H9 (cell line): ENCODE measurements at regions not wholly inside any gene's neighbourhood (a gene's known extent, or its start where the extent isn't known, plus 50 kb on each side); places are given as distances from the start of the nearest gene placed in this dataset.

Experiments
- DNase-seq: peaks from one replicate; pipeline ENCODE4 v3.0.0-alpha.2; 2017
- H2AFZ ChIP-seq: one replicate; pipeline ENCODE4 v1.6.1; 2013; ENCODE audit warnings: mild to moderate bottlenecking, low read length, control low read depth, moderate library complexity
- H2AK5ac ChIP-seq: 2 replicates; pipeline ENCODE4 v1.6.1; 2013; ENCODE audit warnings: low read length, control low read depth, mixed read lengths; ENCODE audit not compliant: insufficient read length
- H2BK120ac ChIP-seq: one replicate; pipeline ENCODE4 v1.6.1; 2013; ENCODE audit warnings: low read depth, mild to moderate bottlenecking, low read length, control low read depth, inconsistent platforms; ENCODE audit not compliant: poor library complexity, severe bottlenecking
- H2BK12ac ChIP-seq: 2 replicates; pipeline ENCODE4 v1.6.1; 2013; ENCODE audit warnings: low read length, control low read depth, mixed read lengths, low read depth; ENCODE audit not compliant: insufficient read length
- H2BK15ac ChIP-seq: 2 replicates; pipeline ENCODE4 v1.6.1; 2013; ENCODE audit warnings: low read depth, low read length, control low read depth
- H2BK20ac ChIP-seq: one replicate; pipeline ENCODE4 v1.6.1; 2013; ENCODE audit warnings: low read depth, mild to moderate bottlenecking, low read length, control low read depth, inconsistent platforms; ENCODE audit not compliant: poor library complexity, severe bottlenecking
- H2BK5ac ChIP-seq: 2 replicates; pipeline ENCODE4 v1.6.1; 2013; ENCODE audit warnings: low read length, control low read depth, mixed read lengths; ENCODE audit not compliant: insufficient read length
- H3K14ac ChIP-seq: 2 replicates; pipeline ENCODE4 v1.6.1; 2013; ENCODE audit warnings: low read length, control low read depth; ENCODE audit not compliant: insufficient read depth
- H3K18ac ChIP-seq: 2 replicates; pipeline ENCODE4 v1.6.1; 2013; ENCODE audit warnings: low read depth, mild to moderate bottlenecking, mixed read lengths, low read length, control low read depth; ENCODE audit not compliant: insufficient read length
- H3K23ac ChIP-seq: 2 replicates; pipeline ENCODE4 v1.6.1; 2013; ENCODE audit warnings: low read length, control low read depth, mixed read lengths, low read depth; ENCODE audit not compliant: insufficient read length
- H3K23me2 ChIP-seq: 2 replicates; pipeline ENCODE4 v1.6.1; 2013; ENCODE audit warnings: low read depth, mild to moderate bottlenecking, mixed read lengths, low read length, control low read depth; ENCODE audit not compliant: insufficient read length, poor library complexity, severe bottlenecking
- H3K27ac ChIP-seq: 2 replicates; pipeline ENCODE4 v1.5.1; 2013; ENCODE audit warnings: low read length, control low read depth, mixed read lengths, low read depth; ENCODE audit not compliant: insufficient read length
- H3K27me3 ChIP-seq: 2 replicates; pipeline ENCODE4 v1.6.1; 2013; ENCODE audit warnings: low read length, control low read depth, inconsistent platforms; ENCODE audit not compliant: insufficient read depth
- H3K4ac ChIP-seq: 2 replicates; pipeline ENCODE4 v1.6.1; 2013; ENCODE audit warnings: low read depth, mild to moderate bottlenecking, control low read depth, inconsistent platforms, low read length, moderate library complexity
- H3K4me1 ChIP-seq: 2 replicates; pipeline ENCODE4 v1.6.1; 2013; ENCODE audit warnings: low read length, control low read depth, inconsistent platforms; ENCODE audit not compliant: insufficient read depth
- H3K4me2 ChIP-seq: 2 replicates; pipeline ENCODE4 v1.6.1; 2013; ENCODE audit warnings: low read length, control low read depth, mixed read lengths; ENCODE audit not compliant: insufficient read length, insufficient read depth
- H3K56ac ChIP-seq: 2 replicates; pipeline ENCODE4 v1.6.1; 2013; ENCODE audit warnings: low read depth, mild to moderate bottlenecking, mixed read lengths, low read length, control low read depth; ENCODE audit not compliant: insufficient read length
- H3K79me1 ChIP-seq: 2 replicates; pipeline ENCODE4 v1.6.1; 2013; ENCODE audit warnings: low read depth, mild to moderate bottlenecking, moderate library complexity, low read length, control low read depth, inconsistent platforms; ENCODE audit not compliant: insufficient read depth, poor library complexity, severe bottlenecking
- H3K79me2 ChIP-seq: 2 replicates; pipeline ENCODE4 v1.6.1; 2013; ENCODE audit warnings: low read length, control low read depth, inconsistent platforms; ENCODE audit not compliant: insufficient read depth
- H3K9ac ChIP-seq: 2 replicates; pipeline ENCODE4 v1.6.1; 2013; ENCODE audit warnings: low read length, control low read depth, mixed read lengths; ENCODE audit not compliant: insufficient read length; ENCODE audit errors: extremely low read depth
- H3K9me3 ChIP-seq: one replicate; pipeline ENCODE4 v1.6.1; 2013; ENCODE audit warnings: low read depth, low read length, inconsistent platforms; ENCODE audit not compliant: control insufficient read depth
- H3T11ph ChIP-seq: one replicate; pipeline ENCODE4 v1.6.1; 2013; ENCODE audit warnings: mild to moderate bottlenecking, low read length, control low read depth, inconsistent platforms
- H4K20me1 ChIP-seq: one replicate; pipeline ENCODE4 v1.6.1; 2013; ENCODE audit not compliant: control insufficient read depth, insufficient read length, insufficient read depth
- H4K5ac ChIP-seq: 2 replicates; pipeline ENCODE4 v1.6.1; 2013; ENCODE audit warnings: low read depth, mild to moderate bottlenecking, mixed read lengths, low read length, control low read depth; ENCODE audit not compliant: insufficient read length
- H4K8ac ChIP-seq: replicated peaks from 2 replicates; pipeline ENCODE4 v1.6.1; 2013; ENCODE audit warnings: low read length, control low read depth, mixed read lengths, low read depth; ENCODE audit not compliant: insufficient read length
- H4K91ac ChIP-seq: 2 replicates; pipeline ENCODE4 v1.6.1; 2013; ENCODE audit warnings: low read depth, mild to moderate bottlenecking, moderate library complexity, mixed read lengths, low read length, control low read depth; ENCODE audit not compliant: insufficient read length
- H3K27ac Mint-ChIP-seq, 3 experiments: 2 replicates in 2 of 3; 3 replicates in 1 of 3; pipeline ENCODE4 v1.8.0; 2020 to 2021; ENCODE audit warnings: mixed read lengths in 3 of 3, mild to moderate bottlenecking in 1 of 3, moderate library complexity in 1 of 3
- H3K27me3 Mint-ChIP-seq: 2 replicates; pipeline ENCODE4 v1.8.0; 2021; ENCODE audit warnings: low read depth, mild to moderate bottlenecking, moderate library complexity, mixed read lengths
- H3K36me3 Mint-ChIP-seq, 3 experiments: 2 replicates in 2 of 3; 3 replicates in 1 of 3; pipeline ENCODE4 v1.8.0; 2020 to 2021; ENCODE audit warnings: low read depth in 3 of 3, mixed read lengths in 3 of 3; ENCODE audit not compliant: insufficient read depth in 1 of 3
- H3K4me1 Mint-ChIP-seq, 2 experiments: 2 replicates each; pipeline ENCODE4 v1.8.0; 2020; ENCODE audit warnings: mixed read lengths in 2 of 2
- H3K4me3 Mint-ChIP-seq, 2 experiments: 2 replicates in 1 of 2; 3 replicates in 1 of 2; pipeline ENCODE4 v1.8.0; 2020 to 2021; ENCODE audit warnings: mild to moderate bottlenecking in 2 of 2, mixed read lengths in 2 of 2, moderate library complexity in 1 of 2
- H3K9me3 Mint-ChIP-seq, 2 experiments: 2 replicates in 1 of 2; 3 replicates in 1 of 2; pipeline ENCODE4 v1.8.0; 2020; ENCODE audit warnings: mild to moderate bottlenecking in 2 of 2, mixed read lengths in 2 of 2, moderate library complexity in 1 of 2
- CTCF ChIP-seq: fragments of 200-600 bp; sonication (generic); conservative IDR thresholded peaks from 3 replicates; pipeline ENCODE4 v1.8.0; 2021; ENCODE audit warnings: antibody characterized with exemption, mild to moderate bottlenecking
- WGBS: extraction: QIAGEN DNeasy Blood & Tissue Kit; methylation state at CpG from one replicate; pipeline ENCODE4 v1.1.7; 2013; ENCODE audit warnings: missing lambda C conversion rate, low lambda C conversion rate, mixed read lengths; ENCODE audit not compliant: insufficient read length; ENCODE audit errors: extremely low coverage; 5-methylcytosine and 5-hydroxymethylcytosine counted together

- H3K27me3 Mint-ChIP-seq = no peaks in the 10 kb centered on the region; the same call in 1 of the 2 replicates
- H3K27ac Mint-ChIP-seq = no peak overlapping the region
- H3K9me3 Mint-ChIP-seq = peaks cover 15 to 18% of the 10 kb centered on the region in 2 experiments
- Histone ChIP-seq H2AFZ (no peak overlapping the region), H4K8ac (no peak overlapping the region), H3K23me2 (no peaks in the 10 kb centered on the region), H3K27ac (no peak overlapping the region), H3K4me1 (no peaks in the 10 kb centered on the region), H4K20me1 (no peaks in the 10 kb centered on the region), H3K4me2 (no peak overlapping the region), H2BK120ac (no peak overlapping the region), H4K91ac (no peak overlapping the region), H4K5ac (no peak overlapping the region), H3K18ac (no peak overlapping the region), H3K4ac (no peak overlapping the region), H3K14ac (no peak overlapping the region), H3T11ph (no peak overlapping the region), H2BK12ac (no peak overlapping the region), H2BK5ac (no peak overlapping the region), H2BK15ac (no peak overlapping the region), H3K56ac (no peak overlapping the region), H2AK5ac (no peak overlapping the region), H2BK20ac (no peak overlapping the region), H3K9me3 (peaks cover 5% of the 10 kb centered on the region), H3K79me1 (no peaks in the 10 kb centered on the region), H3K23ac (no peak overlapping the region), H3K27me3 (no peaks in the 10 kb centered on the region), H3K9ac (no peak overlapping the region), H3K79me2 (no peaks in the 10 kb centered on the region)
- no peak for TF ChIP-seq CTCF
- no CpG with 5 or more reads among the region's 2 CpGs for WGBS
- H3K4me1 Mint-ChIP-seq = no peaks in the 10 kb centered on the region; a peak in 1 of 4 replicates
- no peak for DNase-seq
- no peak overlapping the region for H3K4me3 Mint-ChIP-seq
- H3K36me3 Mint-ChIP-seq = peaks cover 2 to 17% (median 15%) of the 10 kb centered on the region in 3 experiments; a peak in 5 of 7 replicates
Observed at GRCh38 chr3:166527325-166527724, 690.1 kb upstream of the BCHE start.
